GM03348 (cell line): ENCODE measurements at regions not wholly inside any gene's neighbourhood (a gene's known extent, or its start where the extent isn't known, plus 50 kb on each side); places are given as distances from the start of the nearest gene placed in this dataset.
A peak's percentile ranks its signal among the peaks of the same experiment; 100 is the strongest.
"Not testable (repeated sequence)": the region's sequence is repeated elsewhere in the genome, so short reads cannot be mapped to it uniquely, and the experiment has no call there.

Experiments
- DNase-seq: peaks from one replicate; pipeline ENCODE4 v3.0.0; 2012; ENCODE audit warnings: low spot score

GRCh38 chr4:153106736-153107135 is 97.5 kb upstream of the TRIM2 start:
- DNase-seq, result not testable (repeated sequence)

DNA sequence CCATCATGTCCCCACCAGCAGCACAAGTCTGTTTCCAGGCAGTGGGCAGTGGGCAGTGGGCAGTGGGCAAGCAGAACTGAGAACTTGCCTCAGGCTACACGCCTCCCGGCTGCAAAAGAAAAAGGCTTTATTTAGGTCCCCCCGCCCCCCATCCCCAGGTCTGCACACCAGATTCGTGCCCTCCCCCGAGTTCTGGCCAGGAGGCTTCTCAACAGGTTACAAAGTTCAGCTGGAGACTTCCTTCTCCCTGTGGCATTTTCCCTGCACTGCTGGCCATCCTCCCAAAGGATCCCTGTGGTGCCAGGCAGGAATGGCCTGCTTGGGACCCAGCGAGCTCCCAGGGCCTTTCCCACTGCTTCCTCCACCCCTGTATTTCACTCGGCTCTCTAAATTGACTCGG is 97.0 kb upstream of the TRIM2 start:
- no peak for DNase-seq

GRCh38 chr4:153109296-153109849 is 94.9 kb upstream of the TRIM2 start:
- DNase-seq, result no peak

GRCh38 chr4:153110739-153111138 is 93.5 kb upstream of the TRIM2 start:
- DNase-seq, result no peak

- DNase-seq, result no peak
These were observed 92.7 kb upstream of the TRIM2 start for GRCh38 chr4:153111426-153112040.

- DNase-seq, result no peak
These were observed 92.2 kb upstream of the TRIM2 start for GRCh38 chr4:153112041-153112441.

DNA sequence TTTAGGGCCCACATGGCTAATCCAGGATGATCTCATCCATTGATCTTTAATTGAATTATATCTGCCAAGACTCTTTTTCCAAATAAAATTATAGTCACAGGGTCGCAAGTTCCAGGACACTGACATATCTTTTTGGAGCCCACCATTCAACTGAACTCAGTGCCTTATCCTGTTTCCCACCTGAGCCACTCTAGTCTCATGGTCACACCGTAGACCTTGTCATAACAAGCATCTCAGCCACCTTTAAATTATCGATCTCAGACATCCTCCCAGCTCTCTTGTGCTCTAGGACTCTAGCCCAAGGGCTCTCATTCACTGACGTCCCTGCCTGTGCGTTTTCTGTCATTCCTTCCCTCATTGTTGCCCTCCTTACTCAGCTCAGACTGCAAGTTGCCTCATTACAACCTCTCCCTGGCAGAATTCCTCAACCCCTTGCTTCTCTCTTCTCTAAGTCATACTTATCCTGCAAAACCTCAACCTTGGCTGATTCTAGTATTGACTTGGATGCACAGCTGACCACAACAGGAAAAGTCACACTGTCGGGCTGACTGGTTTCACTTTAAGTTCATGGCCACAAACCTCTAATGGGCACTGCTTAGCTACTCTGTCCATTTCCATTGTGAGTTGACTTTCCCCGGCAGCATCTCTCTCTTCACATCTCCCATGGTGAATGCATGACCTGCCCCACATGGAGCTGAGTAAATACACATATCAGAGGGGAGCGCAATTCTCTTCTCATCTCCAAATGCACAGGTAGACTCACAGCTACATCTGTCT is 91.0 kb upstream of the TRIM2 start:
- DNase-seq, result peak; percentile 25

GRCh38 chr4:153113838-153114105 is 90.5 kb upstream of the TRIM2 start:
- DNase-seq, result no peak

GRCh38 chr4:153114771-153115321 is 89.4 kb upstream of the TRIM2 start:
- peak; percentile 61 for DNase-seq

GRCh38 chr4:153115322-153116290 is 88.6 kb upstream of the TRIM2 start:
- peak; percentile 67 for DNase-seq

- DNase-seq, result no peak
These were observed 88.0 kb upstream of the TRIM2 start for GRCh38 chr4:153116291-153116680.

GRCh38 chr4:153116801-153117200 is 87.4 kb upstream of the TRIM2 start:
- no peak for DNase-seq

- DNase-seq, result no peak
These were observed 86.7 kb upstream of the TRIM2 start for GRCh38 chr4:153117554-153117953.

GRCh38 chr4:153119626-153120025 is 84.6 kb upstream of the TRIM2 start:
- DNase-seq, result no peak

GRCh38 chr4:153120235-153120634 is 84.0 kb upstream of the TRIM2 start:
- DNase-seq, result no peak

DNA sequence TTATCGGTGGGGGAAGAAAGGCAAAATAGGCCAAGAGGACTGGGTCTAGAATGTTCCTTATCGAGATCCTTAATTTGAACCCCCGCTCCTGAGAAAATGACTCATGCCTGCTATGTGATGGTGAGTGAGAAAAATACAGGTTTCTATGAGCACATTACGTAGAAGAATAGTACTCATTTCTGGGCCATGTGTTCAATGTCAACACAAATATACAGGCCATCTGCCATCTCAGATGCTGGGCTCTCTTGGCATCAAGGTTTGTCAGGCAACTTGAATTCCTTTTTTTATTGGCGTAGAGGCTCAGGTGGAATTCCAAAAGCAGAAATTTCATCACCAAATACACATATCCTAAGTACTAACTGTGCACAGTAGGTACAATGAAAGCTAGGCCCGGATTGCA is 81.4 kb upstream of the TRIM2 start:
- no peak for DNase-seq

- no peak for DNase-seq
These were observed 78.1 kb upstream of the TRIM2 start for GRCh38 chr4:153126137-153126536.

- DNase-seq, result peak; percentile 85
These were observed 76.3 kb upstream of the TRIM2 start for GRCh38 chr4:153127760-153128494.

DNA sequence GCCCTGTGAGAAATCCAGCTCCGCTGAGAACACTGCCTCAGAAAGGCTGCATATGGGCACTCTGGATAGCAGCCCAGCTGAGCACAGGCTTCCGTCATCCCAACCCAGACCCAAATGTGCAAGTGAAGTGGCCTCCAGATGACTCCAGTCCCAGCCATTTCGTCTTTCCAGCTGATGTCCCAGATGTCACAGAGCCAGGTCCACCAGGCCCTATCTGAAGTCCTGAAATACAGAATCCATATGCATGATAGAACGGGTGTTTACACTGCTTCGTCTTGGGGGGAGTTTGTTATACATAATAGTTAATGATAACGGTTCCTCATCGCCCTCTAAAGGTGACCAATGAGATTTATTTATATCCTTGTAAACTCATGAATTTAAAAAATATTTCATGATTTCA is 72.6 kb upstream of the TRIM2 start:
- peak; percentile 36 for DNase-seq

- DNase-seq, result peak; percentile 94
These were observed 67.1 kb upstream of the TRIM2 start for GRCh38 chr4:153137159-153137558.
